ENCODE measurements at regions not wholly inside any gene's neighbourhood (a gene's known extent, or its start where the extent isn't known, plus 50 kb on each side); places are given as distances from the start of the nearest gene placed in this dataset.

DNA sequence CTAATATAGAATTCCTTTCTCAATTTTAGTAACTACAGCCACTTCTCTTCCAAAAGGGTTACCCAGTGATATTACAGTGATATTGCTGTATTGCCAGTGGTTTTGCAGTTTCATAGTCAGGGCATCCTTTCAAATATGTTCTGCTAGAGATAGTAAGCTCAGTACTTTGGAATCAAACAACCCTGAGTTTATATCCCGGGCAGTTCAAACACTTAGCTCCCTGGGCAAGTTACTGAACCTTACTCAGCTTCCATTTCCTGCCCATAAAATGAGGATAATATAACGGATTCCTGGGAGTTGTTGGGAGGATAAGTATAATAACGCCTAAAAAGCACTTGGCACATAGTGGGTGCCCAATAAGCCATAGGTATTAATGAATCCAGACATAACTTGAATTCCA is 212.6 kb upstream of the PARD3B start:
- no peak for DNase-seq

DNA sequence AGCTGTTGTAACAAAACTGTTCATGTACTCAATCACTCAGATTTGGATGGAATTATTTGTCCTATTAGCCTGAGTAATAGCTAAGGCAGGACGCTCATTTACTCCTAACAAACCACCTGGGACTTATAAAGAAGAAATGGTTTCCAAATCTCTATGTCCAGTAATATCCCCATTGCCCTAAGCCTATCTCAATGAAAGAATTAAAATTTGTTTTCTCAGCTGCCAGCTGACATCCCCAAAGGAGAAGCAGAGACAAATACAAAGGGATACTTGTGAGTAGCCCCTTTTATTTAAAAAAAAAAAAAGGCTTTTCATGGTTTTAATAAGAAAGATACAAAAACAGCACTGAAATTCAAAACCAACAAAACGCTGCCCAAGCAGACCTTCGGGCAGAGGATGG is 211.4 kb upstream of the PARD3B start:
- no peak for DNase-seq

DNA sequence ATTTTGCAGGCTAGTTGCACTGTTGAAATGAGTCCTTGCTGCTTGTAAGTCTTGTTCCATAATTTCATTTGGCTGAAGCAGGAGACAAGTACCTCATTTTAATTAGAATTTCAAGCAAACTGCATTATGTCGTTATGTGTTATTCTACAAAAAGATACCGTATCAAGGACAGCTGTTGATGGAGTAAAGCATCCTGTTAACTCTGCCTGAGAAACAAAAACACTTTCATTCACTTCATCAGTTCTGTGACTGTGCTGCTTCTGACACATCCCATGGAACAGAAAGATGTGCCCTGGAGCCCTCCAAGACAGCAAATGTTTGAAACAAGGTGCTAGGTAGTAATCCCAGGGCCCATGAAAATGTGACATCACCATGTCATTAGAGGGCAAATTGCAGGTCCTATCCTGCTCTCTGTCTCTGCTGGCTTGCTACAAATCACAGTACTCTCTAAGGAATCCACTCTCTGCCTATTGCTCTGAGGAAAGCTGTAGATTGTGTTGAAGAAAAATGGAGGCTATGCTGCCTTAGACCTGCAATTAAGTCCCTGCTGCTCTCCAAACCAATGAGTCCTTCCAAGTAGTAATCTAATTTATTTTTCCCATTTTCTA is 209.7 kb upstream of the PARD3B start:
- no peak for DNase-seq

DNA sequence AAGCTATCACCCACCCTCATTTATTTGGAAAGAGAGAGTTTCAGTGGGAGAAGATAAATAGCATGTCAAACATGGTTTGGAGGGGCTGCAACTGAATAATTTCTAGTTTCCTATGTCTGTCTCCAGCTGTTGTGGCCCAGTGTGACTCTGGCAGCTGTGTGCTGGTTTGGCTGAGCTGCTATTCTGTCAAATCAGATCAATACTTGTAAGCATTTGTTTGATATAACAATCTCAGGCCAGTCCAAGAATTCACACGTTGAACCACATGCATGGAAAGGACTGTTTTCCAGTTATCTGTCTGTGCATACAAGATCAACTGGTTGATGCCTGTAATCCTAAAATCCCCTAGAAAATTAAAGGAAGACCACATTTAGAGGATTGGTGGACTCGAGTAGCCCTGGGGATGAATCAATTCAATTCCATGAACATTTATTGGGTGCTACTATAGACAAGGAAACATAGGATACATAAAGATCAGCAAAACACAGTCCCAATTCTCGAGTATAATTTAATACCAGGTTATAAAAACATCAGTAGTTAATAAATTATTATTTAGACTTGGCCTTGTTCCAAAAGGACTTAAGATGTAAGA is 209.0 kb upstream of the PARD3B start:
- no peak for DNase-seq

GRCh38 chr2:204337638-204338037 is 207.6 kb upstream of the PARD3B start:
- DNase-seq, result no peak

DNA sequence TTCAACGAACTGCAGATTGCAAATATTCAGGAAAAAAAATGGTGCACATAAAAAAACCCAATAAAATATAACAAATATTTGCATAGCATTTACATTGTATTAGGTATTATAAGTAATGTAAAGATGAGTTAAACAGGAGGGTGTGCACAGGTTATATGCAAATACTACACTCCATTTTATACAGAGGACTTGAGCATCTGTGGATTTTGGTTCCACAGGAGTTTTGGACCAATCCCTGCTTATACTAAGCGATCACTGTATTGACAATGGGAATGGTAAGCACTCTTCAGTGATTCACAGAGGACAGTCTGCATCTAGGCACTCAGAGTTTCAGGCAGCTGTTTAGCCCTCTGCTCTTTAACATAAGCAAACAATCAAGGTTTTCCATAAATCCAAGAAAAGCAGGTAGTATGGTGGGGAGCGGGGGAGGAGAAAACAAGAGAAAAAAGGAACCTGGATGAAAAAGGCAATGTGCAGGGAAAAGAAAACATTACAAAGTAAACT is 206.0 kb upstream of the PARD3B start:
- DNase-seq, result no peak

- DNase-seq, result no peak
Measured at GRCh38 chr2:204340511-204340910, 204.8 kb upstream of the PARD3B start.

GRCh38 chr2:204341887-204342276 is 203.4 kb upstream of the PARD3B start:
- no peak for DNase-seq

DNA sequence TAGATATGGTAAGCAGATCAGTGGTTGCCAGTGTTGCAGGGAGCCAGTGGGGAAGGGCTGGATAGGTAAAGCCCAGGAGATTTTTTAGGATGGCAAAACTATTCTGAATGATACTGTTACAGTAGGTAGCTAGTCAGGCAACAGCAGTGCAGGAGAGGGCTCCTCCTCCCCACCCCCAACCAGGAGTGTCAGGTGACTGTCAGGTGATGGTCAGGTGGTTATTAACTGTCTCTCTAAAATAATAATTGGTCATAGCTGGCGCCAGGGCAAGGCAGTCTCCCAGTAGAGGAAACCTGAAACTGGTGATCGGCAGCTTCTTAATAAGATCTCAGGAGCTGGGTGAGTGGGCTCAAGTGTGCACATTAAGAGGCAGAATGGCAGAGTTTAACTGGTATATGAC is 201.6 kb upstream of the PARD3B start:
- DNase-seq, result no peak

GRCh38 chr2:204344119-204344518 is 201.2 kb upstream of the PARD3B start:
- no peak for DNase-seq

DNA sequence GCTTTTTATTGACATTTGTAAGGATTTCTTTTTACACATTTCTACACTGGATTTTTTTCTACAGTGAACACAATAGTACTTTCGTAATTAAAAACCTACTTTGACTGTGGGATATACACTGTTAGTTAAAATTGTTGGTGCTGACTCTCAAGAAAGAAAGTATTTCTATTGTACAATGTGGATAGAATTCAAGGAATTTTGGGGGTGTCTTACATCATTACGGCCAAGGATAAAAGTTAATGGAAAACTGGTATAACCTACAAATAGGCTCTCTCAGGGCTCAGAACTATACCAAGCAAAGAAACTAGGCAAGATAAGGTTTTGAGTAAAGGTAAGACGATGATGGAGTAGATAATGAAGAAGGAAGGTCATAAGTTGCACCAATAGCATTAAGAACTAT is 198.4 kb upstream of the PARD3B start:
- no peak for DNase-seq

- DNase-seq, result no peak
Measured at GRCh38 chr2:204353823-204354222, 191.5 kb upstream of the PARD3B start.

DNA sequence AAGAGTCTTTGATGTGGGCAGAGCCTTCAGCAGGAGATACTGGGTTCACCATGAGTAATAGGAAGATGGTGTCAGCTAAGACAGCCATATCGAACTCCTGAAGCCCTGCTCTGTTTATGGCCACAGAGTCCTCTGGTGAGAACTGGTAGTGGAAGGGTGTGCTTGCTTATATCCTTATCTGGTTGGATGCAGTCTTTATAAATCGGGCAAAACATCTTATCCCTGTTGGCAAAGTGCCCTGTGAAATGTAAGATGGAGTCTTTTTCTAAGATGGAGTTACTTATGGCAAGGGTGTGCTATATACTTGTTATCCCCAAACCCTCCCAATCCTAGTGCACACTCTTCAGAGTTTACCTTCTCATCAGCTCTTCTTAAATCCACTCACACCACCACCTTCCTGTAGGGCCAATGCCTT is 190.8 kb upstream of the PARD3B start:
- DNase-seq, result no peak

GRCh38 chr2:204355688-204356087 is 189.6 kb upstream of the PARD3B start:
- no peak for DNase-seq

DNA sequence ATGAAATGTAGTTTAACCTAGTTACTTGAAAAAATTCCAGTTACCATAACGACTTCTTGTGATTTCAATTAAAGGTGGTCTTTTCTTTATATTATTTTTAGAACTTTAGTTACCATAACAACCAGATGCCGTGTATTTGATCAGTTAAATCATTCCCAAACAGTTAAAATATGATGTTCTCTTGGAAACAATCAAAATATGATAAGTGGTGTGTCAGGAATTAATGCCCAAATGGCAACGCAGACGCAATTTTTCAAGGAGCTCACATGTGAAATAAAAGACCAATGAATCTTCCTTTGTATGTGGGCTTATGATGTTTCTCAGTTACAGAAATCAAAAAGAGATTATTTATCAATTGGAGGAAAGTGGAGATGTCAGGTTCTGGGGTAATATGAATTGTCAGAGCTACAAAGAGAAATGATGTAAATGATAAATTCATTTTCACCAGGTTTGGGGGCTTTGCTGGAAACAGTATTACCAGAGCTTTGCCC is 189.1 kb upstream of the PARD3B start:
- no peak for DNase-seq

DNA sequence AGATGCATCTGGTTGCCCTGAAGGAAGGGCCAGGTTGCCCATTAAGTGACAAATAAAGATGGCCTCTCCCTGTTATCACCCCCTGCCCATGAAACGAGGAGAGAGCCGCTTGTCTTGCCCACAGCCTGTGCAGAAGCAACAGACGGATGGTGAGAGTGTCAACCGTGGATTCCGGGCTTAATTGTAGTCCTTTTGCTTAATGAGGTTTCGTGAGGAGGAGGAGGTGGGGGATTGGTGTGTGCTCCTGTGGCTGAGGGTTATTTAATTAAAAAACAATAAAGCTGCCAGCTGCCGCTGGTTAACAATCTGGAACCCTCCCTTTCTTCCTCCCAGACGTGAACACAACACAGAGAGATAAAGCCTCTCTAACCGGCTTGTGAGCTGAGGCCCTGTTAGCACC is 188.0 kb upstream of the PARD3B start:
- no peak for DNase-seq

- DNase-seq, result no peak
Measured at GRCh38 chr2:204359076-204359475, 186.2 kb upstream of the PARD3B start.

DNA sequence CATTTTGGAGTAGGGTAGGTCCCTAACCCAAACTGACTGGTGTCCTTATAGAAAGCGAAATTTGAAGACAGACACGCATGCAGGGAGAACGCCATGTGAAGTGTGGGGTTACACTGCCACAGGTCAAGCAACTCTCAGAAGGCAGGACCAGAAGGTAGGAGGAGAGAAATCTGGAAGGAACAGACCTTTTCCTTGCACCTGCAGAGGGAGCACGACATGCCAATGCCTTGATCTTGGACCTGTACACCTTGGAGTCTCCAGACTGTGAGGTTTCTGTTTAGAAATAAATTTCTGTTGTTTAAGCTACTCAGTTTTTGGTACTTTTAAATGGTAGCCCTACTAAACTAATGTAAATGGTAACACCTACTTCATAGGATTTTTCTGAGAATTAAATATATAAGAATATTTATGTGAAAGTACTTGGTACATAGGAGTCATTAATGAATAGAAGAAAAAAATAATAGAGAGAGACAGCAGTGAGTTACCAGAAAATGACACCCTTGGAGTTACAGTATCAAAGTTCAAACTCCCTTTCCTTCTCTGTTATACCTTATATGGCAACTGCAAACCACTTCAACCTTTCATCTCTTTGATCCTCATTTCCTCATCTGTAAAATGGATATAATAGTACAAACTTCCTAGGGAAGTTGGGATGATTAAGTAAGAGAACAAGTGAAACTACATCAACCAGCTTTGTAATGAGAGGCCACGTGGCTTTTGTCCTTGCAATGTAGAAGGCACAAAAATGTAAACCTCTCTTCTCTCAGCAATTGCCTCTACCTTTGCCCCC is 184.9 kb upstream of the PARD3B start:
- no peak for DNase-seq

DNA sequence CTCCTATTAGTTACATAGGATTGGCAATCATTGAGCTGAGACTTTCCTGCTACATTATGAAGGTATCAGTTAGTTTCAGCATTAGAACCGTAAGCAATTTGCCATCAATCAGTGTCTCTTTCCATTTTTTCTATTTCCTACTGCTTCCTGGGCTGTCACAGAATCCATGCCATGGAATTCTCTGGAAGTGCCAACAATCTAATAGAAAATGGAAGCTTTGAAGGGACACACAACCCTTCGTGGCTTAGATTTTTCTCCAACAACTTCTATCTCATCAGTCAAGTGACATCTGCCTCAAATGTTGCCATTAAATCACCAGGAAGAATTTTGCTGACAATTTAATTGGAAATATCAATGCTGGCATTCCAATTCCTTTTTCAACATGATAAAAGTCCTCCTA is 183.5 kb upstream of the PARD3B start:
- no peak for DNase-seq

GRCh38 chr2:204362581-204362980 is 182.7 kb upstream of the PARD3B start:
- DNase-seq, result no peak

GRCh38 chr2:204363513-204363912 is 181.8 kb upstream of the PARD3B start:
- no peak for DNase-seq

GRCh38 chr2:204364860-204365535 is 180.3 kb upstream of the PARD3B start:
- DNase-seq, result no peak

GRCh38 chr2:204365811-204366210 is 179.5 kb upstream of the PARD3B start:
- no peak for DNase-seq

DNA sequence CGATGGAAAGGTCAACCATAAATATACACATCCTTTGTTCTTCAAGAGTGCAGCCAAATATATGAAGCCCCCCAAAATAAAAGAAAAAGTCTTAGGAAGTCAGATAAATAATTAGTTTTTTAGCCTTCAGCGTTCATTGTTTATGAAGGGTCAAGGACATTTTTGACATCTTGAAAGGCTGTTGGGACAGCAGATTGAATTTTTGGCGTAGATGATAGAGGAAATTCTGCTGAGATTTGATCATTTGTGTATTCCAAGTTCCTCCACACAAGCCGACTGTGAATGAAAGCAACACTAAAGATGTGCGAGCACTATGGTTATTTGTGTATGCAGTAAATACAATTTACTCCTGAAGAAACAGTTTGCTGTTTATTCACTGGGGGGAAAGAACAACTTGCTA is 177.8 kb upstream of the PARD3B start:
- DNase-seq, result no peak
